MM.1S (cell line): ENCODE measurements at regions not wholly inside any gene's neighbourhood (a gene's known extent, or its start where the extent isn't known, plus 50 kb on each side); places are given as distances from the start of the nearest gene placed in this dataset.

Source experiments
- DNase-seq: peaks from one replicate; pipeline ENCODE4 v3.0.0-alpha.2; 2015
- H2AFZ ChIP-seq: fragments of 300-600 bp; sonication (generic); 2 replicates; pipeline ENCODE4 v1.6.0; 2016; ENCODE audit warnings: antibody characterized with exemption, low read length
- H3F3A ChIP-seq: fragments of 300-600 bp; sonication (generic); 2 replicates; pipeline ENCODE4 v1.6.1; 2016; ENCODE audit warnings: mild to moderate bottlenecking, antibody characterized with exemption, low read length, moderate library complexity, mixed read lengths; ENCODE audit not compliant: insufficient read depth
- H3K27ac ChIP-seq: fragments of 300-600 bp; sonication (generic); 2 replicates; pipeline ENCODE4 v1.5.1; 2016; ENCODE audit warnings: mild to moderate bottlenecking, low read length
- H3K27me3 ChIP-seq: fragments of 300-600 bp; sonication (generic); replicated peaks from 2 replicates; pipeline ENCODE4 v1.6.0; 2016; ENCODE audit warnings: low read length; ENCODE audit not compliant: insufficient read depth
- H3K36me3 ChIP-seq: fragments of 300-600 bp; sonication (generic); replicated peaks from 2 replicates; pipeline ENCODE4 v1.6.1; 2016; ENCODE audit warnings: mild to moderate bottlenecking, low read length, mixed read lengths; ENCODE audit not compliant: insufficient read depth
- H3K4me1 ChIP-seq: fragments of 300-600 bp; sonication (generic); 2 replicates; pipeline ENCODE4 v1.6.1; 2016; ENCODE audit warnings: low read length, mixed read lengths
- H3K4me2 ChIP-seq: fragments of 300-600 bp; sonication (generic); 2 replicates; pipeline ENCODE4 v1.6.0; 2016; ENCODE audit warnings: low read depth, low read length
- H3K4me3 ChIP-seq: fragments of 300-600 bp; sonication (generic); 2 replicates; pipeline ENCODE4 v1.5.1; 2016; ENCODE audit warnings: low read length, mixed read lengths
- H3K79me2 ChIP-seq: fragments of 300-600 bp; sonication (generic); 2 replicates; pipeline ENCODE4 v1.6.1; 2016; ENCODE audit warnings: mixed run types, low read length, mixed read lengths
- H3K9ac ChIP-seq: fragments of 300-600 bp; sonication (generic); 2 replicates; pipeline ENCODE4 v1.6.1; 2016; ENCODE audit warnings: low read length, mixed read lengths
- H3K9me2 ChIP-seq: fragments of 300-600 bp; sonication (generic); replicated peaks from 2 replicates; pipeline ENCODE4 v1.6.1; 2016; ENCODE audit warnings: mild to moderate bottlenecking, low read length, mixed read lengths; ENCODE audit not compliant: insufficient read depth
- H3K9me3 ChIP-seq: fragments of 300-600 bp; sonication (generic); replicated peaks from 2 replicates; pipeline ENCODE4 v1.6.1; 2016; ENCODE audit warnings: mild to moderate bottlenecking, low read length, mixed read lengths; ENCODE audit not compliant: insufficient read depth
- H4K20me1 ChIP-seq: fragments of 300-600 bp; sonication (generic); 2 replicates; pipeline ENCODE4 v1.6.1; 2016; ENCODE audit warnings: mild to moderate bottlenecking, low read length, moderate library complexity, mixed read lengths; ENCODE audit not compliant: insufficient read depth
- CTCF ChIP-seq: fragments of 300-600 bp; sonication (generic); IDR thresholded peaks from 2 replicates; pipeline ENCODE4 v1.5.1; 2016; ENCODE audit warnings: antibody characterized with exemption, low read length, mixed read lengths
- EZH2 ChIP-seq: fragments of 300-600 bp; sonication (generic); optimal IDR thresholded peaks from 2 replicates; pipeline ENCODE3; 2017; ENCODE audit warnings: low read depth, mild to moderate bottlenecking, antibody characterized with exemption, low read length, mixed read lengths
- EZH2phosphoT487 ChIP-seq: fragments of 300-600 bp; sonication (generic); IDR thresholded peaks from 2 replicates; pipeline ENCODE4 v1.6.1; 2018; ENCODE audit warnings: antibody characterized with exemption, low read length

- no peaks in the 10 kb centered on the region for H3K36me3 ChIP-seq
- no peak for DNase-seq
- H3K79me2 ChIP-seq, result no peaks in the 10 kb centered on the region
- H3K4me3 ChIP-seq, result no peak overlapping the region
- H3K4me1 ChIP-seq, result no peaks in the 10 kb centered on the region
- H4K20me1 ChIP-seq, result no peaks in the 10 kb centered on the region
- TF ChIP-seq EZH2 (no peak), CTCF (no peak), EZH2phosphoT487 (no peak)
- H3K27me3 ChIP-seq, result no peaks in the 10 kb centered on the region
- H3K9me3 ChIP-seq, result no peaks in the 10 kb centered on the region
- no peak overlapping the region for H3K9ac ChIP-seq
- no peak overlapping the region for H3K4me2 ChIP-seq
- no peaks in the 10 kb centered on the region for H3K9me2 ChIP-seq
- H2AFZ ChIP-seq, result no peak overlapping the region
- H3K27ac ChIP-seq, result no peak overlapping the region
- no peaks in the 10 kb centered on the region for H3F3A ChIP-seq
These were observed 155.0 kb upstream of the HES1 start for GRCh38 chr3:193980905-193981304.

GRCh38 chr3:193981504-193981903 lies 154.4 kb upstream of the HES1 start:
- H3K9me3 ChIP-seq, result no peaks in the 10 kb centered on the region
- no peak overlapping the region for H3K4me2 ChIP-seq
- no peak overlapping the region for H3K27ac ChIP-seq
- no peaks in the 10 kb centered on the region for H3K27me3 ChIP-seq
- no peaks in the 10 kb centered on the region for H3K4me1 ChIP-seq
- H3K36me3 ChIP-seq, result no peaks in the 10 kb centered on the region
- no peak overlapping the region for H3K4me3 ChIP-seq
- H3K9ac ChIP-seq, result no peak overlapping the region
- no peak for DNase-seq
- no peaks in the 10 kb centered on the region for H3K79me2 ChIP-seq
- no peak overlapping the region for H2AFZ ChIP-seq
- no peaks in the 10 kb centered on the region for H3K9me2 ChIP-seq
- H4K20me1 ChIP-seq, result no peaks in the 10 kb centered on the region
- no peaks in the 10 kb centered on the region for H3F3A ChIP-seq
- TF ChIP-seq EZH2phosphoT487 (no peak), CTCF (no peak), EZH2 (no peak)

DNA sequence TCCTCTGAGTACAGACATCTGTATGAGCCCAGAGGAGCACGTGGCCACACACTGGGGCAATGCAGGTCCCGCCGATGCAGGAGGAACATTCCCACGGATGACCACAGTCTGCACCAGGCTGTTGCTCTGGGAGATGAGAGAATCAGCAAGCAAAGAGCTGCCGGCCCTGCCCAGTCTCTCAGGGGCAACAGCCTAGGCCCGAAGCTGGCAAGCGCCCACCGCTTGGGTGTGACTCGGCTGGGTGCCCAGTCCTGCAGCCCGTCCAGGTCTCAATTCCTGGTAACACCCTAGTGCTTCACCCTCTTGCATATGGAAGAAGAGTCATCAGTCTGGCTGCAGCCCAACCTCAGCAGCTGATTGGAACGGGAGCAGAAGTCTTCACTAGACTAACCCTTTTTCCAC lies 153.7 kb upstream of the HES1 start:
- H2AFZ ChIP-seq, result no peak overlapping the region
- no peaks in the 10 kb centered on the region for H3K4me1 ChIP-seq
- no peak for DNase-seq
- no peak overlapping the region for H3K4me2 ChIP-seq
- H3F3A ChIP-seq, result no peaks in the 10 kb centered on the region
- no peak overlapping the region for H3K27ac ChIP-seq
- H3K4me3 ChIP-seq, result no peak overlapping the region
- TF ChIP-seq EZH2 (no peak), EZH2phosphoT487 (no peak), CTCF (no peak)
- H3K9me2 ChIP-seq, result no peaks in the 10 kb centered on the region
- no peaks in the 10 kb centered on the region for H3K36me3 ChIP-seq
- no peak overlapping the region for H3K9ac ChIP-seq
- H3K9me3 ChIP-seq, result no peaks in the 10 kb centered on the region
- no peaks in the 10 kb centered on the region for H3K79me2 ChIP-seq
- H4K20me1 ChIP-seq, result no peaks in the 10 kb centered on the region
- H3K27me3 ChIP-seq, result no peaks in the 10 kb centered on the region
